GM23248 (cell line): ENCODE measurements at regions not wholly inside any gene's neighbourhood (a gene's known extent, or its start where the extent isn't known, plus 50 kb on each side); places are given as distances from the start of the nearest gene placed in this dataset.

Source experiments
- EZH2 ChIP-seq: fragments of 200-600 bp; sonication (generic); IDR thresholded peaks from 2 replicates; pipeline ENCODE4 v1.6.1; 2018; ENCODE audit warnings: antibody characterized with exemption, mild to moderate bottlenecking; ENCODE audit not compliant: insufficient read depth, poor library complexity, severe bottlenecking
- EZH2phosphoT487 ChIP-seq: fragments of 200-600 bp; sonication (generic); IDR thresholded peaks from 2 replicates; pipeline ENCODE4 v1.6.1; 2018; ENCODE audit warnings: antibody characterized with exemption, moderate library complexity, mild to moderate bottlenecking, low read depth; ENCODE audit not compliant: insufficient read depth

GRCh38 chr5:76021936-76022584 lies 61.1 kb upstream of the SV2C start:
- TF ChIP-seq EZH2 (no peak), EZH2phosphoT487 (no peak)
